ENCODE measurements at regions not wholly inside any gene's neighbourhood (a gene's known extent, or its start where the extent isn't known, plus 50 kb on each side); places are given as distances from the start of the nearest gene placed in this dataset.

- TF ChIP-seq CTCF (IDR thresholded peaks at IDR 0.05) (no peak), POLR2A (IDR thresholded peaks at IDR 0.05) (no peak)
Observed at GRCh38 chr9:17928768-17929167, 349.9 kb downstream of the SH3GL2 start.

Measured in heart left ventricle (tissue), 13 donors.